ENCODE measurements at regions not wholly inside any gene's neighbourhood (a gene's known extent, or its start where the extent isn't known, plus 50 kb on each side); places are given as distances from the start of the nearest gene placed in this dataset.

DNA sequence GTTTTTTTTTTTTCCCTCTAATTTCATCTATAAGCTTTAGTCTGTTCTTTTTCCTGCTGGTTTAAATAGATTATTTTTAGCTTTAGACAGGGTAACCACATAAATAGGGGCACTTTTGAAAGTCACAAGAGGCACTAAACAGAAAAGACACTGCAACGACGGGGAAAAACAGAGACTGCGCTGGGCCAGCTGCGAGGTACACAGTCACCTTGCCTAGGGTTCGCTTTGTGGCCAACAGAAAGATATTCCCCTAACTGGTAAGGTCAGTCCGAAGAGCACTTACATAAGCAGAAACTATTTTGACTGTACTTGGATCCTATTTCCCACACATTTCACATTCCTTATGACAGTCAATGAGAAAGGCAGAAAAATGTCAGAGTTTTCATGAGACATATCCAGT lies 175.6 kb upstream of the PHF14 start:
- intact Hi-C loops (cut with DNase I), result no loop called here
- ATAC-seq (no peak), DNase-seq (ENCODE audit: low spot score) (no peak)

GRCh38 chr7:10799475-10799874 lies 174.2 kb upstream of the PHF14 start:
- intact Hi-C loops (cut with DNase I), result no loop called here
- no peak for ATAC-seq
- DNase-seq (ENCODE audit: low spot score), result no peak

GRCh38 chr7:10802011-10802410 lies 171.7 kb upstream of the PHF14 start:
- intact Hi-C loops (cut with DNase I), result no loop called here
- DNase-seq (ENCODE audit: low spot score) (no peak), ATAC-seq (no peak)

DNA sequence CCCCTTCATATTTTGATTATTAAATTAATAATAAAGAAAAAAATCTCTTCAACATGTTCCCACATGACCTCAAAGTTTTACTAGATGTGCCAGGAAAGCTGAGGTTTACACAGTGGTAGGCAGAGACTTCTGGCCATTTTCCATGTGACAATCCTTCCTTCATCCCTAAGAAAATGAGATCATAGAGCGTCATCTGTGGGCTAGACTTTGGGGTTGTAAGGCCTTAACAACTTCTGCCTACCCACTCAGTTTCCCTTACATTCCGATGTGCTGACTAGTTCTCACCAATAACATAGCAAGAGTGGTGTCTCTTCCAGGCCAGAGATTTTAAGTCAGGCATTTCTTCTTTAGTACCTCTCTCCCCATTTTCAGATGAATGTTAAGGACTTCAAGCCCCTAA lies 171.1 kb upstream of the PHF14 start:
- DNase-seq (ENCODE audit: low spot score) (no peak), ATAC-seq (no peak)
- intact Hi-C loops (cut with DNase I), result no loop called here

DNA sequence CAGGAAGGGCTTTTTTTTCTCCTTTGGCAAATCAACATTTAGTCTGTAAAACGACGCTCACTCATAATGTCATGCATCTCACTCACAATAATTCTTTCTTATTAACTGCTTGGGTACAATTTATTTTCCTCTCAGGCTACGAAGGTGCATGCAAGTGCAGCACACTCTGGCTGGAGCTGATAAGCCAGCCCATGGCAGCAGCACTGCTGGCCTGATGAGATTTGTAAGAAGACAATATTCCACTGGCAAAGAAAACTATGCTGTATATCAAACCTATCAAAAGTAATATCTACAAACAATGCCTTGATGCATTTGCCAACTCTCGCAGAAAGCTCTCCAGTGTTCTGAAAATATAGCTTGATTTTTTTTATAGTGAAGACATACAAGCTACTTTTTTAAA lies 170.0 kb upstream of the PHF14 start:
- no peak for ATAC-seq
- no peak for DNase-seq (ENCODE audit: low spot score)
- intact Hi-C loops (cut with DNase I), result no loop called here

- intact Hi-C loops (cut with DNase I), result no loop called here
- DNase-seq (ENCODE audit: low spot score) (no peak), ATAC-seq (no peak)
Measured at GRCh38 chr7:10804770-10805169, 168.9 kb upstream of the PHF14 start.

- ATAC-seq, result no peak
- no peak for DNase-seq (ENCODE audit: low spot score)
- intact Hi-C loops (cut with DNase I), result no loop called here
Measured at GRCh38 chr7:10815546-10815945, 158.1 kb upstream of the PHF14 start.

GRCh38 chr7:10821156-10821555 lies 152.5 kb upstream of the PHF14 start:
- ATAC-seq (no peak), DNase-seq (ENCODE audit: low spot score) (no peak)
- intact Hi-C loops (cut with DNase I), result no loop called here

- intact Hi-C loops (cut with DNase I), result no loop called here
- no peak for ATAC-seq
Measured at GRCh38 chr7:10824154-10824553, 149.5 kb upstream of the PHF14 start.

GRCh38 chr7:10838228-10838627 lies 135.4 kb upstream of the PHF14 start:
- intact Hi-C loops (cut with DNase I), result no loop called here
- DNase-seq (ENCODE audit: low spot score), result no peak
- no peak for ATAC-seq

More at GRCh38 chr7:10824154-10824553, 149.5 kb upstream of the PHF14 start:
- DNase-seq (ENCODE audit: low spot score), result no peak

DNA sequence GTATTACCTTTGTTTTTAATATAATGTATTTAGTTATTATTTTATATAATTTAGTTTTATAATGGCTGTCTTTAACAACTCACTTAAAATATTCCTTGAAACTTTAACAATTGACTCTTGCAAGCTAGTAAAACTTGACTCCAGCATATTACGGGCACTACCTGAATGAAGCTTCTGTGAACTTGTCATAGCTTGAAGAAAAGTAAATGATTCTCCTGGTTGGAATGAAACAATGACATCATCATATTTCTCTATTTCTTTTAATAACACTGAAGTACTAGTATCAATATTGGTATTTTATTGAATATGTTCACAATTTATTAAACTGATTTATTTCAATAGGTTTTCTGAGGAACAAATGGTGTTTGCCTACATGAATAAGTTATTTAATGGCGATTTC lies 128.4 kb upstream of the PHF14 start:
- intact Hi-C loops (cut with DNase I), result no loop called here

GRCh38 chr7:10855583-10855982 lies 118.1 kb upstream of the PHF14 start:
- intact Hi-C loops (cut with DNase I), result no loop called here
- ATAC-seq (no peak), DNase-seq (ENCODE audit: low spot score) (no peak)

More for the DNA sequence above, 128.4 kb upstream of the PHF14 start:
- DNase-seq (ENCODE audit: low spot score), result no peak
- no peak for ATAC-seq

DNA sequence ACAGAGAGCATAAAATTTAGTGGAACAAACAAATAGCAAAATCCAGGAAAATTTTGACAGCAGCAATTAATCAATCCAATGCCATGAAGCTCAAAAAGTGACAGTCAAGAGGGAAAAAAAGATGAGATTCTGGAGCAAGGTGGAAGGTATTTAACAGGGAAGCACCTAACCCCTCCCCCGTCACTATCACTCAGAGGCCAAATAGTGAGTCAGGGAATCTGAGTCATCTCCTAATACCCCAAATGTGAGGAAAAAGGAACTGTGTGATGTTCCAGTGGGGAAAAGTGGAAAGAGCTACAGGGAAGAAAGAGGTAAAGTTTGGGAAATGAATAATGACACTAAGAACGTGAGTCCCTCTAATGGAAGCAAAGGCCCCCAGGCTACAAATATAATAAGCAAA lies 113.2 kb upstream of the PHF14 start:
- ATAC-seq, result no peak
- intact Hi-C loops (cut with DNase I), result no loop called here
- DNase-seq (ENCODE audit: low spot score), result no peak

DNA sequence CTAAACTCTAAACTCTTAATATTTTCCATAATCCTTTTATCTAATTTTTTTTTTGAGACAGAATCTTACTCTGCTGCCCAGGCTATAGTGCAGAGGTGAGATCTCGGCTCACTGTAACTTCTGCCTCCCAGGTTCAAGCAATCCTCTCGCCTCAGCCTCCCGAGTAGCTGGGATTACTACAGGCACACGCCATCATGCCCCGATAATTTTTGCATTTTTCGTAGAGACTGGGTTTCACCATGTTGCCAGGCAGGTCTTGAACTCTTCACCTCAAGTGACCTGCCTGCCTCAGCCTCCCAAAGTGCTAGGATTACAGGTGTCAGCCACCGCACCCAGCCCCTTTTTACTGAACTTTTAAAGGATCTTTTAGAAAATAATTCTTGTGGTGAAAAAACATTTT lies 110.2 kb upstream of the PHF14 start:
- intact Hi-C loops (cut with DNase I), result no loop called here
- DNase-seq (ENCODE audit: low spot score), result no peak
- ATAC-seq, result no peak

DNA sequence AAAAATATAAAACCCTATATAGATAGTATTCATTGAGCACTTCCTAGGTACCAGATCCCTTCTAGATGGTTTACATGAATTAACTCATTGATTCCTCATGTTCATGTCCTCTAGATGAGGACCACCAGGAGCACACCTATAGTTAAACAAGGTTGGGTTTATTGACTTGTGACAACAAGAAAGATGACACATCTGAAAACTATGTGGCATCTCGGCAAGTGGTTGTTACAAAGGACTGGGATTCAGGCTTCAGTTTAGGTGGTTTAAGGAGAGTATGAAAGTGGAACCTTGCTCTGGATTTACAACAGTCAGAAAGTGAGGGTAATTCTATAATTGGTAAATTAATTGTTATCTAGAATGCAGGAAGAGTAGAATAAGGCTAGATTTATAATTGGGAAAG lies 99.0 kb upstream of the PHF14 start:
- intact Hi-C loops (cut with DNase I), result no loop called here
- no peak for DNase-seq (ENCODE audit: low spot score)
- no peak for ATAC-seq

- DNase-seq (ENCODE audit: low spot score) (no peak), ATAC-seq (no peak)
- intact Hi-C loops (cut with DNase I), result no loop called here
Measured at GRCh38 chr7:10875080-10875479, 98.6 kb upstream of the PHF14 start.

GRCh38 chr7:10888861-10889260 lies 84.8 kb upstream of the PHF14 start:
- ATAC-seq (no peak), DNase-seq (ENCODE audit: low spot score) (no peak)
- intact Hi-C loops (cut with DNase I), result no loop called here

GRCh38 chr7:10889266-10889898 lies 84.3 kb upstream of the PHF14 start:
- ATAC-seq (peak; percentile 41), DNase-seq (ENCODE audit: low spot score) (no peak)
- intact Hi-C loops (cut with DNase I), result no loop called here

GRCh38 chr7:10908600-10908999 lies 65.1 kb upstream of the PHF14 start:
- intact Hi-C loops (cut with DNase I), result no loop called here
- no peak for DNase-seq (ENCODE audit: low spot score)
- ATAC-seq, result no peak

DNA sequence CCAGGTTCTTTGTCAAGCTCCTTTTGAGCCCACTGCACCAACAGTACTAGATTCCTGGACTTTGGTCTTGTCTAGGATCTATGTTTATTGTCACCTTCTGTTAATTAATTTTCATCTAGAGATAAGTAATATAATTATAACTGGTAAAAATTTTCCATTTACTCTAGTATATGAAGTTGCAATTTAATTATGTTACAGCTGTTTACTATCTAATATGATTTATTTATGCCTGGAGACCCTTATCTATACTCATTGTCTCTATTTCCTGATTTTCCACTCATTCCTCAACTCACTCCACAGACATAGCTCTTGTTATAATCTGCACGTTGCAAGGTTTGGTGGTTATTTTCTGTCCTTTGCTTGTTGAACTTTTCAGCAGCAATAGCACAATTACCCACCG lies 63.2 kb upstream of the PHF14 start:
- intact Hi-C loops (cut with DNase I), result no loop called here
- ATAC-seq (no peak), DNase-seq (ENCODE audit: low spot score) (no peak)

DNA sequence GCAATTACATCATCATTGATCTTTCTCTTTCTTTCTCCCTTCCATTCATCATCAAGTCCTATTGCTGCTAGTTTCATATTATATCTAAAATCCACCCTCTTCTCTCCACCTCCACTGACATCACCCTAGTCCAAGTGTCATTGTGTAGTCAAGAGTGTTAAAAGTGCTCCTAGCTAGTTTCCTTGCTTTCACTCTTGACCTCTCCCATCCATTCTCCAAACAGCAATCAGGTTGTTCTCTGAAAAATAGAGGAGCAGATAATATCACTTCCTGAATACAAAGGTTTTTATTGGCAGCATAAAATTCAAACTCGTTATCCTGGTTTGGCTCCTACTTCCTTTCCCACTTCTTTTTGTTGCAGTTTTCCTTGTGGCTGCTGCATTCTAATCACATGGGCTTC lies 61.6 kb upstream of the PHF14 start:
- no peak for ATAC-seq
- intact Hi-C loops (cut with DNase I), result no loop called here
- DNase-seq (ENCODE audit: low spot score), result no peak

DNA sequence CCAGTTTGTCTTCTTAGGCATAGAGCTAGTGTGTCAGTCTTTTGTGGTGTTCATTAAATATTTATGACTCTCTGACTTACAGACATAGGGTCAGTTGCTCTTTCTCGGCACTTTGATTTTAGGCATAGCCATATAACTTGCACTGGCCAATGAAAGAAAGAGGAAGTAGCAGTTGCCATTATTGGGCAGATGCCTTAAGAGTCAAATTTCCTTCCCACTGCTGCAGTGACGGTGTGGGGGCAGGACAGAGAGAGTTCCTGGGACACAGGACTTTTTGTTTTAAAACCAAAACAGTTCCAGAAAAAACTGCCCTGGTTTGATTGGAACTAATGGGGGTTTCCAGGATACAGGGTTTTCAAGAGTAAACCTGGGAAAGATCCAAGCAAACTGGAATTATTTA lies 60.2 kb upstream of the PHF14 start:
- DNase-seq (ENCODE audit: low spot score), result no peak
- no peak for ATAC-seq
- intact Hi-C loops (cut with DNase I), result no loop called here

Measured in sciatic nerve (tissue), 2 donors.